ENCODE measurements at regions not wholly inside any gene's neighbourhood (a gene's known extent, or its start where the extent isn't known, plus 50 kb on each side); places are given as distances from the start of the nearest gene placed in this dataset.

GRCh38 chr2:187169864-187170263 is 278.2 kb downstream of the CALCRL start:
- TF ChIP-seq CTCF (IDR thresholded peaks at IDR 0.05; ENCODE audit: low read depth, low read length) = no peak
- H3K4me3 ChIP-seq (replicated peaks in 1 of 2; ENCODE audit: low read depth in 2 of 2, low read length in 2 of 2) = no peak overlapping the region
- DNase-seq (ENCODE audit: low read depth in 2 of 2) = no peak

- H3K4me3 ChIP-seq (replicated peaks in 1 of 2; ENCODE audit: low read depth in 2 of 2, low read length in 2 of 2) = no peak overlapping the region
- no peak for TF ChIP-seq CTCF (IDR thresholded peaks at IDR 0.05; ENCODE audit: low read depth, low read length)
- DNase-seq (ENCODE audit: low read depth in 2 of 2) = peak; percentile 11 to 18
These were observed 279.0 kb downstream of the CALCRL start for GRCh38 chr2:187168720-187169713.

GRCh38 chr2:187167491-187167890 is 280.6 kb downstream of the CALCRL start:
- H3K4me3 ChIP-seq (replicated peaks in 1 of 2; ENCODE audit: low read depth in 2 of 2, low read length in 2 of 2) = no peak overlapping the region
- TF ChIP-seq CTCF (IDR thresholded peaks at IDR 0.05; ENCODE audit: low read depth, low read length) = no peak
- no peak for DNase-seq (ENCODE audit: low read depth in 2 of 2)

GRCh38 chr2:187165936-187166610 is 282.0 kb downstream of the CALCRL start:
- DNase-seq (ENCODE audit: low read depth in 2 of 2) = peak in 1 of 2 donors; percentile 10
- TF ChIP-seq CTCF (IDR thresholded peaks at IDR 0.05; ENCODE audit: low read depth, low read length) = no peak
- no peak overlapping the region for H3K4me3 ChIP-seq (replicated peaks in 1 of 2; ENCODE audit: low read depth in 2 of 2, low read length in 2 of 2)

DNA sequence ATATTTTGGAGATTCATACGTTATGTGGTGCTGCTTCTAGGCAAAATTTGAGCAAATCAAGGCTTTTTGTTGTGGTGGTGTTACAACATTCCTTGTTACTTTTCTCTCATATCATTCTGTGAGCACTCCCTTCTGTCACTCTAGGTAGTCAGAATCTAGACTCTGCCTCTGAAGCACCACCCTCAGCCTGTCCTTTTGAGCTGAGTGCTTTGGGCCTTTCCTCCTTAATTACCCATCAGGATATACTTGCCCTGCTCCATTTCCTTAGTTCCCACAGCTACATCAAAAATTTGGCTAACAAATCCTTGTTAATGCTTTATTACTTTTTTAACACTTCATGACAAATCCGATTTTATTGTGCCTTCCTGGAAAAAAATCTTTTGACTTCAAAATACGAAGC is 289.6 kb downstream of the CALCRL start:
- TF ChIP-seq CTCF (IDR thresholded peaks at IDR 0.05; ENCODE audit: low read depth, low read length) = no peak
- no peak overlapping the region for H3K4me3 ChIP-seq (replicated peaks in 1 of 2; ENCODE audit: low read depth in 2 of 2, low read length in 2 of 2)
- no peak for DNase-seq (ENCODE audit: low read depth in 2 of 2)

- no peak for DNase-seq (ENCODE audit: low read depth in 2 of 2)
- no peak overlapping the region for H3K4me3 ChIP-seq (replicated peaks in 1 of 2; ENCODE audit: low read depth in 2 of 2, low read length in 2 of 2)
- TF ChIP-seq CTCF (IDR thresholded peaks at IDR 0.05; ENCODE audit: low read depth, low read length) = no peak
These were observed 291.0 kb downstream of the CALCRL start for GRCh38 chr2:187157046-187157445.

All from cardiac fibroblast (primary cell).